ENCODE measurements at regions not wholly inside any gene's neighbourhood (a gene's known extent, or its start where the extent isn't known, plus 50 kb on each side); places are given as distances from the start of the nearest gene placed in this dataset.

GRCh38 chr10:3260066-3260834 lies 87.7 kb upstream of the PITRM1 start:
- TF ChIP-seq EZH2 (IDR thresholded peaks at IDR 0.05) (no peak), POLR2AphosphoS5 (IDR thresholded peaks at IDR 0.05; ENCODE audit: borderline replicate concordance, low read depth, low read length) (no peak)
